Motor neuron (in vitro differentiated cells): ENCODE measurements at regions not wholly inside any gene's neighbourhood (a gene's known extent, or its start where the extent isn't known, plus 50 kb on each side); places are given as distances from the start of the nearest gene placed in this dataset.
"Not testable (repeated sequence)": the region's sequence is repeated elsewhere in the genome, so short reads cannot be mapped to it uniquely, and the experiment has no call there.

Experiments
- ATAC-seq, 8 experiments: fragments of 200-7000 bp; cut with Tn5 transposase; replicated peaks in 6 of 8; 2 replicates each; pipeline ENCODE4 v1.8.0; 2021; ENCODE audit warnings: mild to moderate bottlenecking in 8 of 8, moderate library complexity in 8 of 8
- H3K27ac ChIP-seq, 2 donors: fragments of 250-450 bp; sonication (Bioruptor Pico); 2 replicates each; pipeline ENCODE4 v1.9.0; 2021; ENCODE audit warnings: antibody characterized with exemption in 2 of 2, mild to moderate bottlenecking in 2 of 2, moderate library complexity in 1 of 2
- H3K4me1 ChIP-seq, 2 donors: fragments of 250-450 bp; sonication (Bioruptor Pico); replicated peaks in 1 of 2; 2 replicates each; pipeline ENCODE4 v1.6.1; 2021; ENCODE audit warnings: antibody characterized with exemption in 2 of 2, mild to moderate bottlenecking in 2 of 2, moderate library complexity in 1 of 2
- H3K4me3 ChIP-seq, 5 donors: fragments of 250-450 bp; sonication (Bioruptor Pico); 2 replicates each; pipeline ENCODE4 v1.9.0; 2021; ENCODE audit warnings: antibody characterized with exemption in 5 of 5, mild to moderate bottlenecking in 5 of 5, moderate library complexity in 4 of 5
- WGBS, 10 experiments: fragments of 450-650 bp; shearing (Covaris generic); methylation state at CpG; one replicate each; pipeline ENCODE4 v1.0.0; 2022; 5-methylcytosine and 5-hydroxymethylcytosine counted together
- in situ Hi-C, 9 experiments: fragments of 400-800 bp; cut with MboI; loops; one replicate each; pipeline ENCODE4 v1.15.0; 2021; ENCODE audit warnings: low sequenced_read_pairs in 9 of 9, low pct_unique_long_range_greater_than_20kb in 2 of 9; ENCODE audit not compliant: unreplicated experiment in 9 of 9

GRCh38 chr2:138421971-138422335, 79.6 kb upstream of the SPOPL start:
- Histone ChIP-seq H3K4me1 (peaks cover 5% of the 10 kb centered on the region in 2 donors), H3K4me3 (no peak overlapping the region), H3K27ac (no peak overlapping the region)
- in situ Hi-C loops = no loop called here
- ATAC-seq = peak; percentile 35 to 100 (median 72)

GRCh38 chr2:138423198-138423597, 78.4 kb upstream of the SPOPL start:
- Histone ChIP-seq H3K4me1 (peaks cover 4 to 5% of the 10 kb centered on the region in 2 donors), H3K4me3 (no peak overlapping the region), H3K27ac (no peak overlapping the region)
- ATAC-seq = no peak
- in situ Hi-C loops = no loop called here
- 71 to 100% (median 100%) methylated on average over 1 to 2 of the region's 2 CpGs; no CpG with 5 or more reads in 3 of the 10 experiments for WGBS, 10 experiments

- 0 to 100% (median 44%) methylated on average over 1 of the region's 1 CpG for WGBS, 10 experiments
Observed at GRCh38 chr2:138423745-138424144, 77.8 kb upstream of the SPOPL start.

GRCh38 chr2:138424436-138425140, 77.0 kb upstream of the SPOPL start:
- in situ Hi-C loops = no loop called here
- WGBS, 10 experiments = 73 to 100% (median 89%) methylated on average over 1 to 4 of the region's 4 CpGs

More at GRCh38 chr2:138423745-138424144, 77.8 kb upstream of the SPOPL start:
- peak in 1 of 8 experiments; percentile 31 for ATAC-seq
- H3K4me3 ChIP-seq = no peak overlapping the region
- in situ Hi-C loops = no loop called here
- peaks cover 0 to 5% of the 10 kb centered on the region in 2 donors for H3K4me1 ChIP-seq
- H3K27ac ChIP-seq = no peak overlapping the region

GRCh38 chr2:138426116-138426515, 75.5 kb upstream of the SPOPL start:
- H3K4me1 ChIP-seq, H3K4me3 ChIP-seq, in situ Hi-C loops, H3K27ac ChIP-seq, ATAC-seq: not testable (repeated sequence)
- WGBS, 10 experiments = 50 to 100% (median 81%) methylated on average over 1 to 5 of the region's 5 CpGs; no CpG with 5 or more reads in 2 of the 10 experiments

More at GRCh38 chr2:138424436-138425140, 77.0 kb upstream of the SPOPL start:
- Histone ChIP-seq H3K4me3 (no peak overlapping the region), H3K27ac (no peak overlapping the region), H3K4me1 (peaks cover 0 to 5% of the 10 kb centered on the region in 2 donors)
- no peak for ATAC-seq

GRCh38 chr2:138428710-138429440, 72.7 kb upstream of the SPOPL start:
- WGBS, 10 experiments = 57 to 100% (median 83%) methylated on average over 1 to 4 of the region's 4 CpGs; no CpG with 5 or more reads in 1 of the 10 experiments
- peaks cover 0 to 3% of the 10 kb centered on the region in 2 donors for H3K4me1 ChIP-seq

GRCh38 chr2:138430181-138430580, 71.4 kb upstream of the SPOPL start:
- H3K27ac ChIP-seq = no peak overlapping the region
- H3K4me3 ChIP-seq = no peak overlapping the region
- ATAC-seq = no peak
- WGBS, 10 experiments = 36 to 91% (median 78%) methylated on average over 1 to 3 of the region's 3 CpGs
- in situ Hi-C loops = no loop called here
- no peaks in the 10 kb centered on the region for H3K4me1 ChIP-seq

More at GRCh38 chr2:138428710-138429440, 72.7 kb upstream of the SPOPL start:
- no peak for ATAC-seq
- Histone ChIP-seq H3K27ac (no peak overlapping the region), H3K4me3 (no peak overlapping the region)
- in situ Hi-C loops = no loop called here

- in situ Hi-C loops = no loop called here
- ATAC-seq = no peak
- Histone ChIP-seq H3K4me1 (no peaks in the 10 kb centered on the region), H3K27ac (no peak overlapping the region), H3K4me3 (no peak overlapping the region)
- WGBS, 10 experiments = 0 to 100% (median 60%) methylated on average over 1 to 2 of the region's 2 CpGs; no CpG with 5 or more reads in 5 of the 10 experiments
Observed at GRCh38 chr2:138432971-138433370, 68.6 kb upstream of the SPOPL start.

GRCh38 chr2:138433995-138434951, 67.3 kb upstream of the SPOPL start:
- no peak overlapping the region for H3K27ac ChIP-seq
- in situ Hi-C loops = no loop called here
- no peaks in the 10 kb centered on the region for H3K4me1 ChIP-seq
- 50 to 98% (median 87%) methylated on average over 3 to 8 of the region's 8 CpGs; no CpG with 5 or more reads in 3 of the 10 experiments for WGBS, 10 experiments
- peak in 2 of 8 experiments; percentile 71 to 86 for ATAC-seq
- H3K4me3 ChIP-seq = no peak overlapping the region

GRCh38 chr2:138435701-138436100, 65.9 kb upstream of the SPOPL start:
- 63 to 100% (median 100%) methylated on average over 1 of the region's 1 CpG; no CpG with 5 or more reads in 1 of the 10 experiments for WGBS, 10 experiments
- H3K27ac ChIP-seq = no peak overlapping the region
- in situ Hi-C loops = no loop called here
- H3K4me3 ChIP-seq = no peak overlapping the region
- no peaks in the 10 kb centered on the region for H3K4me1 ChIP-seq
- ATAC-seq = no peak

GRCh38 chr2:138439733-138440132, 61.8 kb upstream of the SPOPL start:
- 60 to 100% (median 95%) methylated on average over 1 to 2 of the region's 2 CpGs; no CpG with 5 or more reads in 1 of the 10 experiments for WGBS, 10 experiments
- H3K27ac ChIP-seq = no peak overlapping the region
- H3K4me1 ChIP-seq = no peaks in the 10 kb centered on the region
- ATAC-seq = no peak
- H3K4me3 ChIP-seq = no peak overlapping the region
- in situ Hi-C loops = no loop called here

- no peak overlapping the region for H3K27ac ChIP-seq
- no peaks in the 10 kb centered on the region for H3K4me1 ChIP-seq
- WGBS, 10 experiments = 50 to 100% (median 100%) methylated on average over 1 of the region's 1 CpG; no CpG with 5 or more reads in 3 of the 10 experiments
- in situ Hi-C loops = no loop called here
- H3K4me3 ChIP-seq = no peak overlapping the region
- ATAC-seq = no peak
Observed at GRCh38 chr2:138440759-138441158, 60.8 kb upstream of the SPOPL start.
